MM.1S (cell line): ENCODE measurements at regions not wholly inside any gene's neighbourhood (a gene's known extent, or its start where the extent isn't known, plus 50 kb on each side); places are given as distances from the start of the nearest gene placed in this dataset.

ENCODE experiments used
- DNase-seq: peaks from one replicate; pipeline ENCODE4 v3.0.0-alpha.2; 2015
- H2AFZ ChIP-seq: fragments of 300-600 bp; sonication (generic); 2 replicates; pipeline ENCODE4 v1.6.0; 2016; ENCODE audit warnings: antibody characterized with exemption, low read length
- H3F3A ChIP-seq: fragments of 300-600 bp; sonication (generic); 2 replicates; pipeline ENCODE4 v1.6.1; 2016; ENCODE audit warnings: mild to moderate bottlenecking, antibody characterized with exemption, low read length, moderate library complexity, mixed read lengths; ENCODE audit not compliant: insufficient read depth
- H3K27ac ChIP-seq: fragments of 300-600 bp; sonication (generic); 2 replicates; pipeline ENCODE4 v1.5.1; 2016; ENCODE audit warnings: mild to moderate bottlenecking, low read length
- H3K27me3 ChIP-seq: fragments of 300-600 bp; sonication (generic); replicated peaks from 2 replicates; pipeline ENCODE4 v1.6.0; 2016; ENCODE audit warnings: low read length; ENCODE audit not compliant: insufficient read depth
- H3K36me3 ChIP-seq: fragments of 300-600 bp; sonication (generic); replicated peaks from 2 replicates; pipeline ENCODE4 v1.6.1; 2016; ENCODE audit warnings: mild to moderate bottlenecking, low read length, mixed read lengths; ENCODE audit not compliant: insufficient read depth
- H3K4me1 ChIP-seq: fragments of 300-600 bp; sonication (generic); 2 replicates; pipeline ENCODE4 v1.6.1; 2016; ENCODE audit warnings: low read length, mixed read lengths
- H3K4me2 ChIP-seq: fragments of 300-600 bp; sonication (generic); 2 replicates; pipeline ENCODE4 v1.6.0; 2016; ENCODE audit warnings: low read depth, low read length
- H3K4me3 ChIP-seq: fragments of 300-600 bp; sonication (generic); 2 replicates; pipeline ENCODE4 v1.5.1; 2016; ENCODE audit warnings: low read length, mixed read lengths
- H3K79me2 ChIP-seq: fragments of 300-600 bp; sonication (generic); 2 replicates; pipeline ENCODE4 v1.6.1; 2016; ENCODE audit warnings: mixed run types, low read length, mixed read lengths
- H3K9ac ChIP-seq: fragments of 300-600 bp; sonication (generic); 2 replicates; pipeline ENCODE4 v1.6.1; 2016; ENCODE audit warnings: low read length, mixed read lengths
- H3K9me2 ChIP-seq: fragments of 300-600 bp; sonication (generic); replicated peaks from 2 replicates; pipeline ENCODE4 v1.6.1; 2016; ENCODE audit warnings: mild to moderate bottlenecking, low read length, mixed read lengths; ENCODE audit not compliant: insufficient read depth
- H3K9me3 ChIP-seq: fragments of 300-600 bp; sonication (generic); replicated peaks from 2 replicates; pipeline ENCODE4 v1.6.1; 2016; ENCODE audit warnings: mild to moderate bottlenecking, low read length, mixed read lengths; ENCODE audit not compliant: insufficient read depth
- H4K20me1 ChIP-seq: fragments of 300-600 bp; sonication (generic); 2 replicates; pipeline ENCODE4 v1.6.1; 2016; ENCODE audit warnings: mild to moderate bottlenecking, low read length, moderate library complexity, mixed read lengths; ENCODE audit not compliant: insufficient read depth
- CTCF ChIP-seq: fragments of 300-600 bp; sonication (generic); IDR thresholded peaks from 2 replicates; pipeline ENCODE4 v1.5.1; 2016; ENCODE audit warnings: antibody characterized with exemption, low read length, mixed read lengths
- EZH2 ChIP-seq: fragments of 300-600 bp; sonication (generic); optimal IDR thresholded peaks from 2 replicates; pipeline ENCODE3; 2017; ENCODE audit warnings: low read depth, mild to moderate bottlenecking, antibody characterized with exemption, low read length, mixed read lengths
- EZH2phosphoT487 ChIP-seq: fragments of 300-600 bp; sonication (generic); IDR thresholded peaks from 2 replicates; pipeline ENCODE4 v1.6.1; 2018; ENCODE audit warnings: antibody characterized with exemption, low read length

DNA sequence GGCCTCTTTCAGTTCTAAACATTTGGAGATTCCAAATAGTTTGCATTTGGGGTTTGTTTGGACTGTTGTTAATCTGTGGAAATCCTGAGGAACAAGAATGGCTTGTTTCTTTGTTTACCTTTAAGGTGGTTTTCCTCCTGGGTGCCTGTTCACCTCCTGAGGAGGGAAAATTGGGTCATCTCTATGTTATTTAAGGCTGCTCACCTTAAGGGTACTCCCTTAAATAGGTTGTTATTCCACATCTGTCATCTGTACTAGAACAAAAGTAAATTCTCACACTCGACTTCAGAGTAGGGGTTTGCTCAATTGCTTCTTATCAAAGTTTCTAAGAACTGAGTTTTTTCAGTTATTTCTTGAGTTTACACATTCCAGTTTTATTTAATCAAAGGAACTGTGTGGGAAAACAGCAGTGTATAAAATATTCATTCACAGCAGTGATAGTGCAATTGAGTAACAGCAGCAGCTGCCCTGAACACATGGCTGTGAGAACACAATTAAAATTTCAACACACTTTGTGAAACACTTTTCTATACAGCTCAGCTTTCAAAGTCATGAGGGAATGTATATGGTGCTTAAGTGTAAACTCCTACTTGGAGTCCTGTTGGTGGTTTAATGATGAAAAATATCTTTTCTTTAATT, 238.5 kb upstream of the PGRMC2 start:
- Histone ChIP-seq H3K4me3 (no peak overlapping the region), H3K9me3 (no peaks in the 10 kb centered on the region), H3K27ac (no peak overlapping the region), H4K20me1 (no peaks in the 10 kb centered on the region), H3K36me3 (no peaks in the 10 kb centered on the region), H2AFZ (no peak overlapping the region), H3F3A (no peaks in the 10 kb centered on the region), H3K27me3 (no peaks in the 10 kb centered on the region), H3K9me2 (no peaks in the 10 kb centered on the region), H3K4me2 (no peak overlapping the region), H3K79me2 (no peaks in the 10 kb centered on the region), H3K9ac (no peak overlapping the region), H3K4me1 (no peaks in the 10 kb centered on the region)
- no peak for DNase-seq
- TF ChIP-seq EZH2 (no peak), EZH2phosphoT487 (no peak), CTCF (no peak)

DNA sequence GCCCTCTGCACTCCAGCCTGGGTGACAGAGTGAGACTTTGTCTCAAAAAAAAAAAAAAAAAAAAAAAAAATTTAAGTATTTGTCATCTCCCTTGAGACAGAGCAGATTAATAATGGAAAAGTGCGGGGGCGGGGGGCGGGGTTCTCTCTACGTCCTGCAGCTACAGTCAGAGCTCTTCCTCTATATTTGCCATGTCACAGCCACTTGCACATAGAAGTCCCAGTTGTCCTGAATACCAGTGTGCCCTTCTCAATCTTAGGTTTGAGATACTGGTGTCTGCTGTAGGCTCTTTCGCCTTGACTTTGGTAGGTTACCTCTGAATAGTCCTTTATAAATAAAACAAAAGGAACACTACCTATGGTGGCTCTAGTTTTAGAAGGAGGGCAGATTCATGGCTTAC, 237.8 kb upstream of the PGRMC2 start:
- DNase-seq: no peak
- H3K4me1 ChIP-seq: no peaks in the 10 kb centered on the region
- H3K79me2 ChIP-seq: no peaks in the 10 kb centered on the region
- H4K20me1 ChIP-seq: no peaks in the 10 kb centered on the region
- no peak overlapping the region for H3K9ac ChIP-seq
- no peak overlapping the region for H3K27ac ChIP-seq
- no peaks in the 10 kb centered on the region for H3F3A ChIP-seq
- no peak overlapping the region for H3K4me3 ChIP-seq
- no peaks in the 10 kb centered on the region for H3K27me3 ChIP-seq
- H2AFZ ChIP-seq: no peak overlapping the region
- H3K36me3 ChIP-seq: no peaks in the 10 kb centered on the region
- no peaks in the 10 kb centered on the region for H3K9me3 ChIP-seq
- no peak overlapping the region for H3K4me2 ChIP-seq
- TF ChIP-seq CTCF (no peak), EZH2 (no peak), EZH2phosphoT487 (no peak)
- H3K9me2 ChIP-seq: no peaks in the 10 kb centered on the region

DNA sequence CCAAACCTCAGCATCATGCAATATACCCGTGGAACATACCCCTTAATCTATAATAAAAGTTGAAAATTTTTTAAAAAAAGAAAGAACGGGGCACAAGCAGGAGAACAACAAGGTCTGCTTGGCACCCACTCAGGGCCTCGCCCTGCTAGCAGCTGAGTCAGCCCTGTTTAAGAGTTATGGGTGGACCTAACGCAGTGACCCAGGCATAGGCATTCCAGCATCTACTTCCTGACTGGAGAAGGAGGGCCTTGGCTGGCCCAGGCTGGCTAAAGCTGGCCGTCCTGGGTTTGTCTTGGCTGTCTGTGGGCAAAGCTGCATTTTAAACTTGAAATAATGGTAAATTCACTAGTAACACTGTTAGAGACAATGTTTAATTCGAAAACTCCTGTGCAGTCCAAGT, 236.7 kb upstream of the PGRMC2 start:
- TF ChIP-seq EZH2: no peak
- no peak for TF ChIP-seq EZH2phosphoT487
- TF ChIP-seq CTCF: no peak
- no peak overlapping the region for H2AFZ ChIP-seq
- no peaks in the 10 kb centered on the region for H3K79me2 ChIP-seq
- H3K9me2 ChIP-seq: no peaks in the 10 kb centered on the region
- no peaks in the 10 kb centered on the region for H3K9me3 ChIP-seq
- DNase-seq: no peak
- no peaks in the 10 kb centered on the region for H3K36me3 ChIP-seq
- no peak overlapping the region for H3K27ac ChIP-seq
- H3K4me3 ChIP-seq: no peak overlapping the region
- no peak overlapping the region for H3K9ac ChIP-seq
- no peaks in the 10 kb centered on the region for H3K4me1 ChIP-seq
- H4K20me1 ChIP-seq: no peaks in the 10 kb centered on the region
- no peak overlapping the region for H3K4me2 ChIP-seq
- H3K27me3 ChIP-seq: no peaks in the 10 kb centered on the region
- no peaks in the 10 kb centered on the region for H3F3A ChIP-seq
